NCI-H2171 treated with DMSO at 0.1 percent for 48 hours (cell line): ENCODE measurements at regions not wholly inside any gene's neighbourhood (a gene's known extent, or its start where the extent isn't known, plus 50 kb on each side); places are given as distances from the start of the nearest gene placed in this dataset.
"Not testable (repeated sequence)": the region's sequence is repeated elsewhere in the genome, so short reads cannot be mapped to it uniquely, and the experiment has no call there.

Experiments
- DNase-seq: peaks from one replicate; lab custom pipeline; 2025; lab: John Stamatoyannopoulos, UW

GRCh38 chr13:112261924-112262323 is 114.2 kb upstream of the SPACA7 start:
- DNase-seq: no peak

GRCh38 chr13:112263152-112263551 is 113.0 kb upstream of the SPACA7 start:
- DNase-seq: no peak

GRCh38 chr13:112267660-112268059 is 108.5 kb upstream of the SPACA7 start:
- DNase-seq: no peak

- DNase-seq: no peak
Measured at GRCh38 chr13:112270951-112271350, 105.2 kb upstream of the SPACA7 start.

- not testable (repeated sequence) for DNase-seq
Measured at GRCh38 chr13:112286733-112287132, 89.4 kb upstream of the SPACA7 start.

- DNase-seq: no peak
Measured at GRCh38 chr13:112320303-112320702, 55.9 kb upstream of the SPACA7 start.

- DNase-seq: no peak
Measured at GRCh38 chr13:112322557-112322956, 53.6 kb upstream of the SPACA7 start.

GRCh38 chr13:112324116-112324515 is 52.0 kb upstream of the SPACA7 start:
- DNase-seq: peak; percentile 53

- no peak for DNase-seq
Measured at GRCh38 chr13:112325142-112325808, 50.9 kb upstream of the SPACA7 start.

- no peak for DNase-seq
Measured at GRCh38 chr13:112325920-112326645, 50.1 kb upstream of the SPACA7 start.
